ENCODE measurements at regions not wholly inside any gene's neighbourhood (a gene's known extent, or its start where the extent isn't known, plus 50 kb on each side); places are given as distances from the start of the nearest gene placed in this dataset.

GRCh38 chr13:26923824-26924605 lies 163.4 kb upstream of the GPR12 start:
- no peak for TF ChIP-seq ELF1 (IDR thresholded peaks at IDR 0.05; ENCODE audit: borderline replicate concordance, low read depth)
- no peak for TF ChIP-seq CTCF (IDR thresholded peaks at IDR 0.05 in 2 of 3, conservative IDR thresholded peaks at IDR 0.05 in 1 of 3; ENCODE audit: borderline replicate concordance in 1 of 3, insufficient read depth in 1 of 3, low read depth in 2 of 3, low read length in 2 of 3)
- no peak for TF ChIP-seq POLR2AphosphoS5 (IDR thresholded peaks at IDR 0.05; ENCODE audit: low read depth, low read length)
- no peak for TF ChIP-seq EZH2 (IDR thresholded peaks at IDR 0.05)
- TF ChIP-seq YY1 (IDR thresholded peaks at IDR 0.05; ENCODE audit: extremely low read depth, insufficient replicate concordance, low read depth, low read length), result no peak
- TF ChIP-seq RAD21 (IDR thresholded peaks at IDR 0.05; ENCODE audit: low read depth), result no peak
- TF ChIP-seq ATF3 (IDR thresholded peaks at IDR 0.05), result no peak
- TF ChIP-seq POLR2A (IDR thresholded peaks at IDR 0.05; ENCODE audit: borderline replicate concordance, extremely low read depth, insufficient read depth, insufficient read length), result no peak
- TF ChIP-seq EZH2phosphoT487 (IDR thresholded peaks at IDR 0.05; ENCODE audit: borderline replicate concordance), result no peak
- no peak for TF ChIP-seq SP1 (IDR thresholded peaks at IDR 0.05; ENCODE audit: low read depth)
- TF ChIP-seq EGR1 (IDR thresholded peaks at IDR 0.05; ENCODE audit: low read depth), result no peak
- TF ChIP-seq TCF7L2 (IDR thresholded peaks at IDR 0.05; ENCODE audit: borderline replicate concordance, extremely low read depth, insufficient read depth, insufficient read length), result no peak
- TF ChIP-seq ZNF274 (IDR thresholded peaks at IDR 0.05; ENCODE audit: low read depth, low read length), result no peak
- no peak for TF ChIP-seq REST (IDR thresholded peaks at IDR 0.05; ENCODE audit: low read depth)
